ENCODE measurements at regions not wholly inside any gene's neighbourhood (a gene's known extent, or its start where the extent isn't known, plus 50 kb on each side); places are given as distances from the start of the nearest gene placed in this dataset.

DNA sequence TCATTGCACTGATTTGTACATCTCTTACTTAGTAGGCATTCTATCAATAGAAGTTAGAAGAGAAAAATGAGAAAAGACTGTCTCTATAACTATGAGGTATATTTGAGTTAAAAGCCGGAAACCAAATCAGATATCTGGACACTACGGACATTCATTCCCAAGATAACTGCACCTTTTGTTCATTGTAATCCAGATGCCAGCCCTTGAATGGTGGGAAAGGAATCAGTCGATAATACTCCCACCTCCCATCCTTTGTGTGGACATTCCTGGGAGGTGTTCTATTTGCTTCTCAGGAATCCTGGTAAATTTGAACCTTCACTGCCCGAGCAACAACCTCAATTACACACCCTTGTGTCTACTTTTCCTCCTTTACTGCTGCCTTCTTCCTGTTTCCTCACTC lies 225.2 kb downstream of the CHD9NB start:
- Histone ChIP-seq H3K9me3 (ENCODE audit: insufficient read depth, low read depth) (no peaks in the 10 kb centered on the region), H3K4me2 (no peak overlapping the region), H3K27ac (no peak overlapping the region), H3K27me3 (ENCODE audit: insufficient read depth, low read depth) (no peaks in the 10 kb centered on the region), H3K36me3 (ENCODE audit: low read depth) (no peaks in the 10 kb centered on the region), H3K4me1 (replicated peaks; ENCODE audit: insufficient read depth) (no peaks in the 10 kb centered on the region), H3K9me2 (ENCODE audit: insufficient read depth) (no peaks in the 10 kb centered on the region), H2AFZ (no peak overlapping the region), H4K20me1 (ENCODE audit: insufficient read depth) (no peaks in the 10 kb centered on the region), H3K4me3 (no peak overlapping the region), H3K79me2 (ENCODE audit: low read depth) (no peaks in the 10 kb centered on the region), H3F3A (ENCODE audit: insufficient read depth, low read depth) (no peaks in the 10 kb centered on the region)
- POLR2A ChIA-PET (ENCODE audit: unreplicated experiment), result no interaction called here
- CTCF ChIA-PET, result no interaction called here
- BruUV-seq (replicated peaks), result no TSS peak
- intact Hi-C loops (cut with micrococcal nuclease; ENCODE audit: unreplicated experiment), result no loop called here
- DNase-seq, result no peak
- no peak for TF ChIP-seq EZH2 (IDR thresholded peaks at IDR 0.05; ENCODE audit: low read depth)
- TF ChIP-seq, protein P1, sequence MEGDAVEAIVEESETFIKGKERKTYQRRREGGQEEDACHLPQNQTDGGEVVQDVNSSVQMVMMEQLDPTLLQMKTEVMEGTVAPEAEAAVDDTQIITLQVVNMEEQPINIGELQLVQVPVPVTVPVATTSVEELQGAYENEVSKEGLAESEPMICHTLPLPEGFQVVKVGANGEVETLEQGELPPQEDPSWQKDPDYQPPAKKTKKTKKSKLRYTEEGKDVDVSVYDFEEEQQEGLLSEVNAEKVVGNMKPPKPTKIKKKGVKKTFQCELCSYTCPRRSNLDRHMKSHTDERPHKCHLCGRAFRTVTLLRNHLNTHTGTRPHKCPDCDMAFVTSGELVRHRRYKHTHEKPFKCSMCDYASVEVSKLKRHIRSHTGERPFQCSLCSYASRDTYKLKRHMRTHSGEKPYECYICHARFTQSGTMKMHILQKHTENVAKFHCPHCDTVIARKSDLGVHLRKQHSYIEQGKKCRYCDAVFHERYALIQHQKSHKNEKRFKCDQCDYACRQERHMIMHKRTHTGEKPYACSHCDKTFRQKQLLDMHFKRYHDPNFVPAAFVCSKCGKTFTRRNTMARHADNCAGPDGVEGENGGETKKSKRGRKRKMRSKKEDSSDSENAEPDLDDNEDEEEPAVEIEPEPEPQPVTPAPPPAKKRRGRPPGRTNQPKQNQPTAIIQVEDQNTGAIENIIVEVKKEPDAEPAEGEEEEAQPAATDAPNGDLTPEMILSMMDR (conservative IDR thresholded peaks at IDR 0.05), result no peak

DNA sequence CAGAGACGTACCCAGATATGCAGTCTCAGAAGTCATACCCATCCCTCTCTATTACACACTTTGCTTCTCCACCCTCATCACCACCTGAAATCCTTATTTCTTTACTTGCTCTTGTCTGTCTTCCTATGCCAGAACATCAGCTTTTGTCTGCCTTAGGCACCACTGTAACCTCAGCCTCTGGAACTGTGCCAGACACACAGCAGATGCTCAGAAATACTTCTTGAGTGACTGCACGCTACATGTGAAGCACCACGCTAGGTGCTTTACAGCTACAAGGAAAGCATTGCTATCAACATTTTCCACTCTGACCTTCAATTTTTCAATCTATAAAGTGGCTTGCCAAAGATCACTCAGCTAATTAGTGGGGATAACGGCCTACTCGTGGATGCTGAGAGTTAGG lies 226.8 kb downstream of the CHD9NB start:
- H3K9me2 ChIP-seq (ENCODE audit: insufficient read depth), result no peaks in the 10 kb centered on the region
- H3K4me2 ChIP-seq, result no peak overlapping the region
- H4K20me1 ChIP-seq (ENCODE audit: insufficient read depth), result no peaks in the 10 kb centered on the region
- TF ChIP-seq EZH2 (IDR thresholded peaks at IDR 0.05; ENCODE audit: low read depth), result no peak
- TF ChIP-seq, protein P1 (conservative IDR thresholded peaks at IDR 0.05), result no peak
- H3K27me3 ChIP-seq (ENCODE audit: insufficient read depth, low read depth), result peaks cover 8% of the 10 kb centered on the region
- no peaks in the 10 kb centered on the region for H3F3A ChIP-seq (ENCODE audit: insufficient read depth, low read depth)
- intact Hi-C loops (cut with micrococcal nuclease; ENCODE audit: unreplicated experiment), result no loop called here
- no peak overlapping the region for H3K27ac ChIP-seq
- no peak for DNase-seq
- H2AFZ ChIP-seq, result no peak overlapping the region
- BruUV-seq (replicated peaks), result no TSS peak
- H3K79me2 ChIP-seq (ENCODE audit: low read depth), result no peaks in the 10 kb centered on the region
- POLR2A ChIA-PET (ENCODE audit: unreplicated experiment), result no interaction called here
- no peaks in the 10 kb centered on the region for H3K9me3 ChIP-seq (ENCODE audit: insufficient read depth, low read depth)
- no peaks in the 10 kb centered on the region for H3K36me3 ChIP-seq (ENCODE audit: low read depth)
- CTCF ChIA-PET, result no interaction called here
- H3K4me3 ChIP-seq, result no peak overlapping the region
- H3K4me1 ChIP-seq (replicated peaks; ENCODE audit: insufficient read depth), result no peaks in the 10 kb centered on the region

DNA sequence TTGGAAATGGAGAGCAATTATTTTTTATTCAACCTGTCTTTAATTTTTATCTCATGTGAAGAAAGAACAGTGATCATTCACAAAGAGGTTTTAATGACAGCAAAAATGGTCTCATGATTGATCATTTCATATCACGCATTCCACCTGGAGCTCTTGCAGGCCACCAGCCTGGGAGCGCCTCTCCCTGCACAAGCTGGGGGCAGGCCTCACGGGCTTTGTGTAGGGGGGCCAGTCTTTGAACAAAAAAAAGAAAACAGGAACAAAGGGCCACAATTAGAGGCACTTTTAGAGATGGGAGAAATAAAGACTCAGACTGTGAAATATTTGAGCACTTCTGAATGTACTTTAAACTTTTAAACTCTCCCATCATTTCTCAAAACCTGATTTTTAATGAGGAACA lies 232.9 kb downstream of the CHD9NB start:
- intact Hi-C loops (cut with micrococcal nuclease; ENCODE audit: unreplicated experiment), result no loop called here
- H3K9me3 ChIP-seq (ENCODE audit: insufficient read depth, low read depth), result no peaks in the 10 kb centered on the region
- no peaks in the 10 kb centered on the region for H4K20me1 ChIP-seq (ENCODE audit: insufficient read depth)
- no peak overlapping the region for H3K4me2 ChIP-seq
- no peak overlapping the region for H3K4me3 ChIP-seq
- no peaks in the 10 kb centered on the region for H3K4me1 ChIP-seq (replicated peaks; ENCODE audit: insufficient read depth)
- H3K27me3 ChIP-seq (ENCODE audit: insufficient read depth, low read depth), result peaks cover 26% of the 10 kb centered on the region
- DNase-seq, result no peak
- H3K27ac ChIP-seq, result no peak overlapping the region
- H3F3A ChIP-seq (ENCODE audit: insufficient read depth, low read depth), result no peaks in the 10 kb centered on the region
- no peak overlapping the region for H2AFZ ChIP-seq
- CTCF ChIA-PET, result no interaction called here
- no TSS peak for BruUV-seq (replicated peaks)
- no peaks in the 10 kb centered on the region for H3K79me2 ChIP-seq (ENCODE audit: low read depth)
- POLR2A ChIA-PET (ENCODE audit: unreplicated experiment), result no interaction called here
- no peaks in the 10 kb centered on the region for H3K36me3 ChIP-seq (ENCODE audit: low read depth)
- no peak for TF ChIP-seq EZH2 (IDR thresholded peaks at IDR 0.05; ENCODE audit: low read depth)
- TF ChIP-seq, protein P1 (conservative IDR thresholded peaks at IDR 0.05), result no peak
- H3K9me2 ChIP-seq (ENCODE audit: insufficient read depth), result no peaks in the 10 kb centered on the region

Measured in PC-9 (cell line).